GM13977 (cell line): ENCODE measurements at regions not wholly inside any gene's neighbourhood (a gene's known extent, or its start where the extent isn't known, plus 50 kb on each side); places are given as distances from the start of the nearest gene placed in this dataset.
"Not testable (repeated sequence)": the region's sequence is repeated elsewhere in the genome, so short reads cannot be mapped to it uniquely, and the experiment has no call there.

Source experiments
- DNase-seq: peaks from one replicate; pipeline ENCODE4 v3.0.0; 2012; ENCODE audit warnings: low spot score
- in situ Hi-C: fragments of 300-500 bp; cut with MboI; formaldehyde crosslinking; loops from one replicate; pipeline ENCODE4 v1.12.0; 2022; ENCODE audit warnings: low sequenced_read_pairs, low pct_unique_long_range_greater_than_20kb, mixed read lengths, inconsistent platforms; ENCODE audit not compliant: unreplicated experiment
- TF ChIP-seq, protein P1 (sequence below): IDR thresholded peaks from 2 replicates; pipeline ENCODE4 v1.5.1; 2012; ENCODE audit warnings: mild to moderate bottlenecking, control low read depth; ENCODE audit not compliant: insufficient read depth; ENCODE audit errors: extremely low read depth, missing control alignments

DNA sequence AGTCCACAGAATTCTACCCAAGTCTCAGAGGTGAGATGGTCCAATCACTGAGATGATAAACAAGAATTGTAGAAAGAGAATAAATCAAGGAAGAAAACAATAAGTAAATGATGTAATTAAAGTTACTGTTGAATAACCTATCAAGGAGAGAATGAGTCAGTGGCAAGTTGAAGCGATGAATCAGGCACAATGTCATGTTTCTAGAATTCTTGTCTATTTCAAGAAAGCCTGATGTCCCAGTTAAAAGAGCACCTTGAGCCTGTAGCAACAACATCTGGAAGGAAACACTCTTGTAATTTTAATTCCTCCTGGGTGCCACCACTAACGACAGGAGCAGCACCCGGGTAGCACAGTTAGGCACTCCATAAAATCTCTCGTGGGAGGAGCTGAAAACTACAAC, 67.9 kb upstream of the SLC35C1 start:
- in situ Hi-C loops = no loop called here
- DNase-seq = no peak
- TF ChIP-seq, protein P1, sequence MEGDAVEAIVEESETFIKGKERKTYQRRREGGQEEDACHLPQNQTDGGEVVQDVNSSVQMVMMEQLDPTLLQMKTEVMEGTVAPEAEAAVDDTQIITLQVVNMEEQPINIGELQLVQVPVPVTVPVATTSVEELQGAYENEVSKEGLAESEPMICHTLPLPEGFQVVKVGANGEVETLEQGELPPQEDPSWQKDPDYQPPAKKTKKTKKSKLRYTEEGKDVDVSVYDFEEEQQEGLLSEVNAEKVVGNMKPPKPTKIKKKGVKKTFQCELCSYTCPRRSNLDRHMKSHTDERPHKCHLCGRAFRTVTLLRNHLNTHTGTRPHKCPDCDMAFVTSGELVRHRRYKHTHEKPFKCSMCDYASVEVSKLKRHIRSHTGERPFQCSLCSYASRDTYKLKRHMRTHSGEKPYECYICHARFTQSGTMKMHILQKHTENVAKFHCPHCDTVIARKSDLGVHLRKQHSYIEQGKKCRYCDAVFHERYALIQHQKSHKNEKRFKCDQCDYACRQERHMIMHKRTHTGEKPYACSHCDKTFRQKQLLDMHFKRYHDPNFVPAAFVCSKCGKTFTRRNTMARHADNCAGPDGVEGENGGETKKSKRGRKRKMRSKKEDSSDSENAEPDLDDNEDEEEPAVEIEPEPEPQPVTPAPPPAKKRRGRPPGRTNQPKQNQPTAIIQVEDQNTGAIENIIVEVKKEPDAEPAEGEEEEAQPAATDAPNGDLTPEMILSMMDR = no peak

DNA sequence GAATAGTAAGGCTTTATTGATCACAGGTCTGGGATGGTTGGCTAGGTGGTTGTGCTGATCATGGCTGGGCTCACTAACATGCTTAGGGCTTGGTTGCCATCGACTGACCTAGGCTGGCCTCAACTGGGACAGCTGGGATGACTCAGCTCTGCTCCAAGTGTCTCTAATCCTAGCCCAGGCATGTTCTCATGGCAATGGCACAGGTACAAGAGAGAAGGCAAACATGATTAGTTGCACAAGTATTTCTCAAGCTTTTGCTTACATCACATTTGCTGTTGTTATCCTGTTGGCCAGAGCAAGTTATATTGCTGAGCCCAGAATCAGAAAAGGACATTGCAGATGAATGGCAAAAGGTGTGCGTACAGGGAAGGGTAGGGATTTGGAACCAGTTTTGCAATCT, 68.5 kb upstream of the SLC35C1 start:
- in situ Hi-C loops = no loop called here
- no peak for DNase-seq

DNA sequence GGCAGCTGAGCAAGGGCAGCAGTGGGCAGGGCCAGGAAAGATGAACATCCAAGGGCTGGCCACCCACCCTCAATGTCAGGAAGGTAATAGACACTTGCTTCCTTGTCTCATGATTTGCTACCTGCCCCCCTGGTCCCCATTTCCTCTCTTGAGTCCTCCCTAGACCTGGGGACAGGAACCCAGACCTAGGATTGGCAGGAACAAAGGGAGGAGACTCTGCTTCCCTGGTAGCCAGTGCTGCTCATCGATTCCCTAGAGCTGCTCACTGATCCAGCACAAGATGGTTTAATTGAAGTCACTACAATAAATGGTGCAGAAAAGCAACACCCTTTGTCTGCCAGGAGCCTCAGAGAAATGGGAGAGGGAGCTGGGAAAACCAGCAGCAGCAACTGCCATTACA, 67.8 kb upstream of the CHST1 start:
- in situ Hi-C loops = no loop called here
- no peak for DNase-seq
- TF ChIP-seq, protein P1 = no peak

More for the DNA sequence above, 68.5 kb upstream of the SLC35C1 start:
- TF ChIP-seq, protein P1 = no peak

DNA sequence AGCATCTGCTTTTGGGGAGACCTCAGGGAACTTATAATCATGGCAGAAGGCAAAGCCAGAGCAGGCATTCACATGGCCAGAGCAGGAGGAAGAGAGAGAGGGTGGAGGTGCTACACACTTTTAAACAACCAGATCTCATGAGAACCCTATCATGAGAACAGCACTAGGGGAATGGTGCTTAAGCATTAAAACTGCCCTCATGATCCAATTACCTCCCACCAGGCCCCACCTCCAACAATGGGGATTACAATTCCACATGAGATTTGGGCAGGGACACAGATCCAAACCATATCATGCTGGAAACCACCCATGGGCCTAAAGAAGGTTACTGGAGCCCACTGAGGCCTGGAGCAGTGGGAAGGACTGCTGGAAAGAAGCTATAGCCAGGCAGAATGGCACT, 66.9 kb upstream of the CHST1 start:
- TF ChIP-seq, protein P1 = no peak
- in situ Hi-C loops = no loop called here
- DNase-seq = no peak

DNA sequence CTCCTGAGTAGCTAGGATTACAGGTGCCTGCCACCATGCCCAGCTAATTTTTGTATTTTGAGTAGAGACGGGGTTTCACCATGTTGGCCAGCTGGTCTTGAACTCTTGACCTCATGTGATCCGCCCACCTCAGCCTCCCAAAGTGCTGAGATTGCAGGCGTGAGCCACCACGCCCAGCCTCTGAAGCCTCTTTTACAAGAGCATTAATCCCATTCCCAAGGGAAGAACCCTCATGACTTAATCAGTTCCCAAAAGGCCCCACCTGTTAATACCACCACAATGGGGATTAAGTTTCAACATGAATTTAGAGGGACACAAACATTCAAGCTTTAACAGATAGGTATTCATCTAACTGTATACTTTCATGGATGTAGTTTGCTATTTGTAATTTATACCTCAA, 65.7 kb upstream of the CHST1 start:
- DNase-seq, in situ Hi-C loops: not testable (repeated sequence)

DNA sequence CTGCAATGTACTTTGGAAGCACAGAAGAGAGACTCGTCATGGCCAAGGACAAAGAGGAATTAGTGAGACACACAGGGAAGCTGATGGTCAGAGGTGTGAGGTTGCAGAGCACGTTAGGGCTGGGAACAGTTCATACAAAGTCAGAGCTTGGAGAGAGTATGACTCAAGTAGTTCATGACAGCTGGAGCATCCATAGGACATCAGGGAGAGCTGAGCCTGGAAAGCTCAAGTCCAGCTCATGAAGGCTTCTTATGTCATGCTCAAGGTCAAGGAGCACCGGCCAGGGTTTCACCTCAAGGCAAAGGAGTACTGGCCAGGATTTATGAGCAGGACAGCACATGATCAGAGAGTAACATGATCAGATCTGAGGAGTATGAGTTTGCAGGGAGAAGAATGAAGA, 64.6 kb upstream of the CHST1 start:
- in situ Hi-C loops = no loop called here
- no peak for DNase-seq
- TF ChIP-seq, protein P1 = no peak

DNA sequence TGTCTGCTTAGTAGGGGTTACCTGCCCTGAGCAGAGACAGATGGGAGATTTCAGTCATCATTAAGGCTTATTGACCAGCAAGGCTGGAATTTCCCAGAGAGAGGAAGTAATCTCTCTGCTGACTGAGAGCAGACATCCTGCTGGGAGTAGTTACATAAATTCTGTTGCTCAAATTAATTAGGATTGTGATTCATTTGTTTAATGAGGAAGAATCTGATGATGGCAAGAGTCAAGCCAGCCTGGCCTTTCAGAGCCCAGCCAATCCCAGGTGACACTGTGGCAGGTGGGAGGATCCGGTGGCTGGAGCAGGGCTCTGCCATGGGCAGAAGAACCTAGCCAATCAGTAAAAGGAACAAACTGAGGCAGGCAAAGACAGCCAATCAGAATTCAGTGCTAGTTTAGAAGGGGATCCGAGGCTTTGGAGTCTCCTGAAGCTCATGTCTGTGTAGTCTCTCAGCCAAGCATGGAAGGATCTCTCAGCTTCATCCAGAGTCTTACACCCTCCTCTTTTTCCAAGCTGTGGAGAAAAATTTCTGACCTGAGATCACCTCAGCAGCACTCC, 61.2 kb upstream of the CHST1 start:
- DNase-seq = no peak
- in situ Hi-C loops = no loop called here
- TF ChIP-seq, protein P1 = no peak
